ENCODE measurements at regions not wholly inside any gene's neighbourhood (a gene's known extent, or its start where the extent isn't known, plus 50 kb on each side); places are given as distances from the start of the nearest gene placed in this dataset.

GRCh38 chr2:40507432-40507831 is 55.5 kb upstream of the SLC8A1 start:
- DNase-seq (ENCODE audit: low spot score) = no peak

GRCh38 chr2:40510304-40510703 is 58.4 kb upstream of the SLC8A1 start:
- no peak for DNase-seq (ENCODE audit: low spot score)

GRCh38 chr2:40511661-40512213 is 59.8 kb upstream of the SLC8A1 start:
- no peak for DNase-seq (ENCODE audit: low spot score)

GRCh38 chr2:40512256-40512655 is 60.4 kb upstream of the SLC8A1 start:
- DNase-seq (ENCODE audit: low spot score) = no peak

- DNase-seq (ENCODE audit: low spot score) = no peak
These were observed 61.3 kb upstream of the SLC8A1 start for GRCh38 chr2:40513201-40513600.

- DNase-seq (ENCODE audit: low spot score) = no peak
These were observed 64.7 kb upstream of the SLC8A1 start for GRCh38 chr2:40516604-40517003.

- no peak for DNase-seq (ENCODE audit: low spot score)
These were observed 76.7 kb upstream of the SLC8A1 start for GRCh38 chr2:40528564-40528963.

DNA sequence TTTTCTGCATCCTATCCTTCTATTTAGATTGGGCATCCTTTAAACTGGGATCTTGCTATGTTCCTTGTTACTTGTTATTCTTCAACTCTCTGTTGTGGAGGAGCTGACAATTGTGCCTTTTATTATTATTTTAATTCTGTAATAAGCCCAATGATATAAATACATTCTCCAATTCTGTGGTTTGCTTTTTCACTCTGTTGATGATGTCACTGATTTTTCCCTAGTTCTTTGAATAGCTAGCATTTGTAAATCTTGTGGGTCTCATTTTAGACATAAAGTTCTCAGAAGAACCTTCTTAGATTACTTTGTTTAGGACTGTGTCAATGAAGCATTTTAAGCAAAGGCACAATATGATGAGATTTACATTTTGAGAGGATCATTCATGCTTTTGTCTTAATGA is 79.5 kb upstream of the SLC8A1 start:
- no peak for DNase-seq (ENCODE audit: low spot score)

DNA sequence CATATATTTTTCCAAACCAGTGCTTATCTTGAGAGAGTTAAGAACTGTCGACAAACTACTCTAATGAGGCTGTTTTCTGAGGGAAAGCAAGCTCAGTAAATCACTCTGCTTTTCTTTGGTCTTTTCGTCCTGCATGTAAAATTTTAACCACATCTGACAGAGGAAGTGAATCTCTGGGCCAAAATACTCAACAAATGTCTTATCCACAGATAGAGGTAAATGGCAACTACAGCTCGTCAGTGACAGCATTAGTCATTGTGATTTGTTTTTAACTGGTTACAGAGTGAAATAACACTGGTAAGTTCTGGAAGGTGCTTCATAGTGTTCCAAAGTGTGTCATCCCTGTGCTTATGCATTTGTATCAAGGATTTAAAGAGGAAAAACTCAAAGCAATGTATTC is 82.6 kb upstream of the SLC8A1 start:
- DNase-seq (ENCODE audit: low spot score) = no peak

DNA sequence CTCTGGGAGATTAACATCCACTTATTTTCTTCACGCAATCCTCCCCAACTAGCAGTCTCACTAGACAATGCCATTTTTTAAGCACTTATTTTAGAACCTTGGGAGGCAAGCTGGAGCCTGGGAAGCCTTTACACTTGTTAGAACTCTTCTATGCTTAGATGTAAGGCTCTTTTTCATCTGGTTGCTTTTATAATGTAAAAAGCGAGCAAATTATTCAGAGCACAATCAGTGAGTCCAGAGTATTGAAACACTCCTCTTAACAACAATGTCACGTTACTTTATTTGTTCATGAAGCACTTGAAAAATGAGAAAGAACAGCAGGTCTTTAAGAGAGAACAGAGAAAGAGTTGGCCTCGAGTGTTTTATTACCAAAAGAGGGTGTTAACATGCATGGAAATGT is 84.1 kb upstream of the SLC8A1 start:
- DNase-seq (ENCODE audit: low spot score) = no peak

- DNase-seq (ENCODE audit: low spot score) = no peak
These were observed 88.1 kb upstream of the SLC8A1 start for GRCh38 chr2:40540026-40540425.

DNA sequence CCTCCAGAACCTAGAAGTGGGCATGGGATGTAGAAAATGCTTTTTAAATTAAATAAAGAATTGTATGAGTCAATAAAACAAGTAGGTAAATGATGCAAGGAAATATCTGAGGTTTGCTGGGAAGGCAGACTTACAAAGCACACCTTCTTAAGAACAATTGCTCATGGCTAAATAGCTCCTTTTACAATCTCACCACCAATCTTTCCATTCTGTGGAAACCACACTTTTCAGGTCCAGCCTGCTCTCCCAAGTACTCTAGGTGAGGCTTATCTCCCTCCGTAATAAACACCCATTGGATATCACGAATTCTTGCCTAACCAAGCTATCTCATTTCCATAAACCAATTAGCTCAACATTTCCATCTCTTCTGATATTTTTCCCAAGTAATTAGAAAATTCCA is 91.5 kb upstream of the SLC8A1 start:
- DNase-seq (ENCODE audit: low spot score) = no peak

- no peak for DNase-seq (ENCODE audit: low spot score)
These were observed 92.2 kb upstream of the SLC8A1 start for GRCh38 chr2:40544072-40544471.

DNA sequence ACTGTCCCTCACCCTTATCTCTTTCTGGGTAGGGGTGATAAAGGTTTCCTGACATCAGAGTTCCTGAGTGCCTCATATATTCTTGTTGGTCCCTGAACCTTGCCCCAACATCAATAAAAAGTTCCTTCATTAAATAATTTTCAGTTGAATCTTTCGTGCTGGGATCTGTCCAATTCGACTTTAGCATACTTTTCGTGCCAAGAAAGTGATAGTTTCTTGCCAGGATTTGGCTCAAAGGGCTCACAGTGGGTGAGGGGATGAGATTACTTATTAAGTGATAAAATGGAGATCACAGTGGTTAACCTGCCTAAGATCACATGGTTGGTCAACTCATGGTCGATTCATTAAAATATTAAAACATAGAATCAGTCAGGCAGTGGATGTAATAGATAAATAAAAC is 93.8 kb upstream of the SLC8A1 start:
- DNase-seq (ENCODE audit: low spot score) = no peak

- DNase-seq (ENCODE audit: low spot score) = no peak
These were observed 94.7 kb upstream of the SLC8A1 start for GRCh38 chr2:40546439-40547191.

DNA sequence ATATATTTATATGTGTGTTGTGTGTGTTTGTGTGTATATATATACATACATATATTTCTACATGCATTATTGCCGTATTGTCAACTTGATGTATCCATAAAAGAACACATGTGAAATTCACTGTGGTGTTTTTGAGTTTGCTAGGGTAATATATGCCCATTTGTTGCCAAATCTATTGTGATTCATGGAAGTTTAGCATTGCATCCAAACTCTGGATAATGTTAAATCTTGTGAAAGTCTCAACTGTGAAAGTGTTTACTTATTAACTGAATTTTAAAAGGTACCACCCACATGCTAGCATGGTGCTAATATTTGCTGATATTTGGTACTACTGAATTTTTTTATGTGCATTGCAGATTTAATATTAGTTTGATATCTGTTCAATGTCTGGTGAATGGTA is 96.6 kb upstream of the SLC8A1 start:
- DNase-seq (ENCODE audit: low spot score) = no peak

DNA sequence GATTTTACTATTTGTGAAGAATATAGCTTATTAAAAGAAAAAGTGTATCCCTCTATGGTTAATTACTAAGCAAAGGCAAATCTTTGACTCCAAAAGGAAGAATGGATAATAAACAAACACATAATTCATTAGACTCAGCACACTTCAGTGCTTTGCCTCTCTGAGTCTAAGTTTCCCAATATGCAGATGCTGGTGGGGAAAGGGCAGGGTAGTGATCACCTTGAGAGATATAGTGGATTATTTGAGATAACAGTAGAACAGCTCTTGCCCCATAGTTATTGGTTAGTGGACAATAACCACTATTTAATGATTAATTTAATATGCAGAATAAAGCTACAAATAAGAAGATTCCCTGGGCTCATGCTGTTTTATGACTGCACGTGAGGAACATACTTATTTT is 98.2 kb upstream of the SLC8A1 start:
- no peak for DNase-seq (ENCODE audit: low spot score)

DNA sequence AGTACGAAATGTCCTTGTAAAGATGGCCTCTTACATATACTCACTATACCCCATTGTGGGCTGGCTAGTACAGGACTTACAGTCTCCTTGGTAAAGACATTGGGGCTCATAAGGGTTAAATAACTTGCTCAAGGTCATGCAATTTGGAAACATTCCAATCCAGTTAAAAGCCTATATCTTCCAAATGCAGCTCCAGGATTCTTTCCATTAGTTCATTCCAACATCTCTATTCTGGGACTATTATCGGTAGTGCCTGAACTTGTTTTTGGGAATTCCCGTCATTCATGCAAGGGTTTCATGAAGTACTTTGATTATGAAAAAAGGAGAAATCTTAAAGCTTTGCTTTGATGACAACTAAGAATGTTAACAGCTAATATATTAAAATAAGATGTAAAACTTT is 99.2 kb upstream of the SLC8A1 start:
- no peak for DNase-seq (ENCODE audit: low spot score)

GRCh38 chr2:40554665-40555294 is 102.9 kb upstream of the SLC8A1 start:
- DNase-seq (ENCODE audit: low spot score) = no peak

GRCh38 chr2:40556293-40556692 is 104.4 kb upstream of the SLC8A1 start:
- no peak for DNase-seq (ENCODE audit: low spot score)

GRCh38 chr2:40556739-40557138 is 104.8 kb upstream of the SLC8A1 start:
- no peak for DNase-seq (ENCODE audit: low spot score)

GRCh38 chr2:40558761-40559160 is 106.9 kb upstream of the SLC8A1 start:
- DNase-seq (ENCODE audit: low spot score) = no peak

- DNase-seq (ENCODE audit: low spot score) = no peak
These were observed 107.3 kb upstream of the SLC8A1 start for GRCh38 chr2:40559175-40559574.

DNA sequence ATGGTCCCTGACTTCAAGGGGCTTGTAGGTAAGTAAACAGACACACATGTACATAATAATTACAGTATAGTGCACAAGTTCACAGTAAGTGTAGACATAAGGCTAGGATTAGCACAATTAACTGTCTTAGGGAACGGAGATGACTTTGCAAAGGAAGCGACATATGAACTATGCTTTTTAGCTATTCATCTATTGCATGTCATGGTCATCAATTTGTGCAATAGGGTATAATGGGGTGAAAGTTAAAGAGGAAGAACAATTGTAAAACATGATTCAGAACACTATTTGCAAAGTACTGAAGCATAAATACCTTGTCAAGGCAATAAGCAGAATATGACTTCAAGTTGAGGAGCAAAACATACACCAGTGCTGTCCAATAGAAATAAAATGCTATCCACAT is 112.3 kb upstream of the SLC8A1 start:
- no peak for DNase-seq (ENCODE audit: low spot score)

Data from putamen (tissue), 1 donor.